ENCODE measurements at regions not wholly inside any gene's neighbourhood (a gene's known extent, or its start where the extent isn't known, plus 50 kb on each side); places are given as distances from the start of the nearest gene placed in this dataset.

DNA sequence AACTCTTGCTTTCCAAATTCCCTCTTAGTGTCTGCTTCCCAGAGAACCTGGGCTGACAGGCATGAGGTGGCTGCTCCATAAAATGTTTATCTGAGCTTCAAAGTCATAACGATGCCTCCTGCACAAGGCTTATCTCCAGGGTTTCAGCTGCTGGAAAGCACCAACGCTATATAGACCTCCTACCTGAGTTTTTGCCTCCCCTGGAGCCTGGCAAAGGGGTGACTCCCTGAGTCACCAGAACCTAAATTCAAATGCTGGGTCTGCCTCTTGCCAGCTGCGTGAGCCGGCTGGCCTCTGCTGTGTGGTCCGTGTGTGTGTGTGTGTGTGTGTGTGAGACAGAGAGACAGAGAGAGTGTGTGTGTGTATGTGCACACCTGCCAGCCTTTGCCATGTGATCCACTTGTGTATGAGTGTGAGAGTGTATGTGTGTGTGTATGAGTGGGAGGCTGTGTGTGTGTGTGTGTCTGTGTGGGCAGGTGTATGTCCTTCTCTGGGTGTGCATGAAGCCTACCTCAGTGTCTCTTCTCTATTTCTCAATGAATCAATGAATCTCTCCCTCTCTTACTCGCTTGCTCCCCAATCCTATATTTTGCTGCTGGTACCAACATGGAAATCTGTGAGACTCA lies 714.9 kb downstream of the MATN1 start:
- no peaks in the 10 kb centered on the region for H3K79me2 ChIP-seq (replicated peaks; ENCODE audit: insufficient read depth, low read length)
- H2AFZ ChIP-seq (ENCODE audit: low read depth, low read length): no peak overlapping the region
- TF ChIP-seq POLR2AphosphoS5 (IDR thresholded peaks at IDR 0.05) (no peak), RAD21 (conservative IDR thresholded peaks at IDR 0.05) (no peak), EZH2 (IDR thresholded peaks at IDR 0.05; ENCODE audit: borderline replicate concordance, insufficient read depth, low read length, poor library complexity, severe bottlenecking) (no peak), TAF1 (IDR thresholded peaks at IDR 0.05; ENCODE audit: low read depth) (no peak), EP300 (conservative IDR thresholded peaks at IDR 0.05; ENCODE audit: poor library complexity, severe bottlenecking) (no peak), MXI1 (conservative IDR thresholded peaks at IDR 0.05; ENCODE audit: poor library complexity, severe bottlenecking) (no peak), REST (IDR thresholded peaks at IDR 0.05; ENCODE audit: borderline replicate concordance) (no peak), SMC3 (conservative IDR thresholded peaks at IDR 0.05; ENCODE audit: poor library complexity) (no peak)
- TF ChIP-seq, protein P1, sequence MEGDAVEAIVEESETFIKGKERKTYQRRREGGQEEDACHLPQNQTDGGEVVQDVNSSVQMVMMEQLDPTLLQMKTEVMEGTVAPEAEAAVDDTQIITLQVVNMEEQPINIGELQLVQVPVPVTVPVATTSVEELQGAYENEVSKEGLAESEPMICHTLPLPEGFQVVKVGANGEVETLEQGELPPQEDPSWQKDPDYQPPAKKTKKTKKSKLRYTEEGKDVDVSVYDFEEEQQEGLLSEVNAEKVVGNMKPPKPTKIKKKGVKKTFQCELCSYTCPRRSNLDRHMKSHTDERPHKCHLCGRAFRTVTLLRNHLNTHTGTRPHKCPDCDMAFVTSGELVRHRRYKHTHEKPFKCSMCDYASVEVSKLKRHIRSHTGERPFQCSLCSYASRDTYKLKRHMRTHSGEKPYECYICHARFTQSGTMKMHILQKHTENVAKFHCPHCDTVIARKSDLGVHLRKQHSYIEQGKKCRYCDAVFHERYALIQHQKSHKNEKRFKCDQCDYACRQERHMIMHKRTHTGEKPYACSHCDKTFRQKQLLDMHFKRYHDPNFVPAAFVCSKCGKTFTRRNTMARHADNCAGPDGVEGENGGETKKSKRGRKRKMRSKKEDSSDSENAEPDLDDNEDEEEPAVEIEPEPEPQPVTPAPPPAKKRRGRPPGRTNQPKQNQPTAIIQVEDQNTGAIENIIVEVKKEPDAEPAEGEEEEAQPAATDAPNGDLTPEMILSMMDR (IDR thresholded peaks at IDR 0.05; ENCODE audit: poor library complexity, severe bottlenecking): no peak
- H3K27me3 ChIP-seq (ENCODE audit: insufficient read depth, low read depth, low read length): no peaks in the 10 kb centered on the region
- H3K4me3 ChIP-seq (ENCODE audit: low read length): no peak overlapping the region
- H3K4me2 ChIP-seq (ENCODE audit: low read length): no peak overlapping the region
- H3K9me3 ChIP-seq (ENCODE audit: low read length): no peaks in the 10 kb centered on the region
- no peak overlapping the region for H3K9ac ChIP-seq (ENCODE audit: low read length)
- H4K20me1 ChIP-seq (ENCODE audit: insufficient read depth): no peaks in the 10 kb centered on the region
- no peaks in the 10 kb centered on the region for H3K9me2 ChIP-seq (ENCODE audit: insufficient read depth, low read length)
- no peaks in the 10 kb centered on the region for H3K36me3 ChIP-seq (ENCODE audit: insufficient read depth, low read length)
- no peaks in the 10 kb centered on the region for H3F3A ChIP-seq (ENCODE audit: insufficient read depth, low read length, poor library complexity, severe bottlenecking)
- H3K27ac ChIP-seq (ENCODE audit: low read length): no peak overlapping the region

DNA sequence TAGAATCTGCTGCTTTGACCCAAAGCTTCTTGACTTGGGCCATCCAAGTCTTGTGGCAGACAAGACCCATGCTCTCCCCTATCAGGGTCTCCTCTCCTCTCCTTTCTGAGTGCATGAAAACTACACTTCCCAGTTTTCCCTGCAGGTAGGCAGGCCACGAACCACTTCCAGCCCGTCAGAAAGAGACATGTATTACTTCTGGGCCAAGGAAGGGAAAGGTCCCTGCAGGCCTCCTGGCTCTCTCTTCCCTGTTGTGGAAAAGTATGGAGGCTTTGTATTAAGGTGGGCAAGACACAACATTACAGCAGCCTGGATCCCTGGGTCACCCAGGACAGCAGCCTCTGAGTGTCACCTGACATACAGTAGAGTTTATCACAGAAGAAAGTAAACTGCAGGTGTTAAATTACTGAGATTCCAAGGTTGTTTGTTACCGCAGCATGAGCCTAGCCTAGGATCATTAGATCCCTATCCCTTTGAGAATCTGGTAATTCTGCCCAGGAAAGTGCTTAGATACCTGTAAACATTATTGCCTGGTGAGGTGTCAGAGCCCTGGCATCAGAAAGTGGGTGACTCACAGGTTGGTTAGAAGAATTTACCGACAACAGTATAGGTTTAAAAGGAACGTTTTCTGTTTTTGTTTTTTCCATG lies 717.3 kb downstream of the MATN1 start:
- H4K20me1 ChIP-seq (ENCODE audit: insufficient read depth): no peaks in the 10 kb centered on the region
- H3K9me3 ChIP-seq (ENCODE audit: low read length): no peaks in the 10 kb centered on the region
- no peak for TF ChIP-seq EP300 (conservative IDR thresholded peaks at IDR 0.05; ENCODE audit: poor library complexity, severe bottlenecking)
- no peak for TF ChIP-seq POLR2AphosphoS5 (IDR thresholded peaks at IDR 0.05)
- no peak for TF ChIP-seq MXI1 (conservative IDR thresholded peaks at IDR 0.05; ENCODE audit: poor library complexity, severe bottlenecking)
- TF ChIP-seq REST (IDR thresholded peaks at IDR 0.05; ENCODE audit: borderline replicate concordance): no peak
- TF ChIP-seq, protein P1 (IDR thresholded peaks at IDR 0.05; ENCODE audit: poor library complexity, severe bottlenecking): no peak
- no peak for TF ChIP-seq SMC3 (conservative IDR thresholded peaks at IDR 0.05; ENCODE audit: poor library complexity)
- TF ChIP-seq TAF1 (IDR thresholded peaks at IDR 0.05; ENCODE audit: low read depth): no peak

More for the DNA sequence above, 717.3 kb downstream of the MATN1 start:
- Histone ChIP-seq H3K9ac (ENCODE audit: low read length) (no peak overlapping the region), H3K9me2 (ENCODE audit: insufficient read depth, low read length) (no peaks in the 10 kb centered on the region), H2AFZ (ENCODE audit: low read depth, low read length) (no peak overlapping the region), H3K79me2 (replicated peaks; ENCODE audit: insufficient read depth, low read length) (no peaks in the 10 kb centered on the region), H3F3A (ENCODE audit: insufficient read depth, low read length, poor library complexity, severe bottlenecking) (no peaks in the 10 kb centered on the region), H3K36me3 (ENCODE audit: insufficient read depth, low read length) (no peaks in the 10 kb centered on the region), H3K27me3 (ENCODE audit: insufficient read depth, low read depth, low read length) (no peaks in the 10 kb centered on the region), H3K4me2 (ENCODE audit: low read length) (no peak overlapping the region), H3K4me3 (ENCODE audit: low read length) (no peak overlapping the region), H3K27ac (ENCODE audit: low read length) (no peak overlapping the region)

Measured in neural cell (in vitro differentiated cells).